BJ (cell line): ENCODE measurements at regions not wholly inside any gene's neighbourhood (a gene's known extent, or its start where the extent isn't known, plus 50 kb on each side); places are given as distances from the start of the nearest gene placed in this dataset.

Source experiments
- CTCF ChIA-PET: fragments of 350-600 bp; formaldehyde crosslinking; extraction: SDS; loops from one replicate; lab custom pipeline; 2021; ENCODE audit warnings: antibody characterized with exemption, inconsistent platforms; lab: Yijun Ruan, JAX
- POLR2A ChIA-PET: fragments of 300-600 bp; sonication (Branson Sonifier 250); formaldehyde crosslinking; extraction: SDS; loops from one replicate; lab custom pipeline; 2021; ENCODE audit warnings: antibody characterized with exemption; lab: Charles Lee
- DNase-seq: peaks from one replicate; pipeline ENCODE4 v3.0.0-alpha.2; 2011; ENCODE audit warnings: low read depth
- H3K27me3 ChIP-seq: 2 replicates; pipeline ENCODE4 v1.6.0; 2011; ENCODE audit warnings: low read length; ENCODE audit not compliant: control insufficient read depth, insufficient read depth
- H3K36me3 ChIP-seq: 2 replicates; pipeline ENCODE4 v1.5.1; 2011; ENCODE audit warnings: low read length; ENCODE audit not compliant: control insufficient read depth, insufficient read depth
- H3K4me3 ChIP-seq: 2 replicates; pipeline ENCODE4 v1.5.1; 2011; ENCODE audit warnings: low read depth, mild to moderate bottlenecking, control low read depth, low read length
- TF ChIP-seq, protein P1 (sequence below): IDR thresholded peaks from 2 replicates; pipeline ENCODE4 v1.5.1; 2011; ENCODE audit warnings: low read depth, mild to moderate bottlenecking, control low read depth, inconsistent platforms, low read length, moderate library complexity; ENCODE audit not compliant: insufficient read depth

- DNase-seq = no peak
- TF ChIP-seq, protein P1, sequence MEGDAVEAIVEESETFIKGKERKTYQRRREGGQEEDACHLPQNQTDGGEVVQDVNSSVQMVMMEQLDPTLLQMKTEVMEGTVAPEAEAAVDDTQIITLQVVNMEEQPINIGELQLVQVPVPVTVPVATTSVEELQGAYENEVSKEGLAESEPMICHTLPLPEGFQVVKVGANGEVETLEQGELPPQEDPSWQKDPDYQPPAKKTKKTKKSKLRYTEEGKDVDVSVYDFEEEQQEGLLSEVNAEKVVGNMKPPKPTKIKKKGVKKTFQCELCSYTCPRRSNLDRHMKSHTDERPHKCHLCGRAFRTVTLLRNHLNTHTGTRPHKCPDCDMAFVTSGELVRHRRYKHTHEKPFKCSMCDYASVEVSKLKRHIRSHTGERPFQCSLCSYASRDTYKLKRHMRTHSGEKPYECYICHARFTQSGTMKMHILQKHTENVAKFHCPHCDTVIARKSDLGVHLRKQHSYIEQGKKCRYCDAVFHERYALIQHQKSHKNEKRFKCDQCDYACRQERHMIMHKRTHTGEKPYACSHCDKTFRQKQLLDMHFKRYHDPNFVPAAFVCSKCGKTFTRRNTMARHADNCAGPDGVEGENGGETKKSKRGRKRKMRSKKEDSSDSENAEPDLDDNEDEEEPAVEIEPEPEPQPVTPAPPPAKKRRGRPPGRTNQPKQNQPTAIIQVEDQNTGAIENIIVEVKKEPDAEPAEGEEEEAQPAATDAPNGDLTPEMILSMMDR = no peak
- Histone ChIP-seq H3K4me3 (no peak overlapping the region), H3K36me3 (no peaks in the 10 kb centered on the region), H3K27me3 (no peaks in the 10 kb centered on the region; the same call in 1 of the 2 replicates)
- ChIA-PET CTCF (no interaction called here), POLR2A (no interaction called here)
Measured at GRCh38 chr9:75210215-75210614, 121.9 kb downstream of the OSTF1 start.

DNA sequence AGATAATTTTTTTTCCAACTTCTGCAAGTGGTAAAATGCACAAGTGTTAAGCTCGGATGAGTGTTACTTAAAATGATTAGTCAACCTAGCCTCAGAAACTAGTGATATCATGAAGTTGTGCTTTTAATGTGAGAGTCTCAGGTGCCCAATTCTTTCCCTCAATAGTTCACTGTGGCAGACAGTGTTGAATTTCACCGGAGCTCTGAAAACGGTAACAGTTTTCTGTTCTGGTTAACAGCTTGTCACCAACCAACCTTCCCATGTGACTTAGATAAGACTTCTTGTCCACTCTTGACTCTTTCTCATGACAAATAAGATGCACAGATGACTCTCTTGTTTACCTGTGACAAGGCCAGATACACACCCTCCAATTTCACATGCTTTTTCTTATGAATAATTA lies 125.5 kb downstream of the OSTF1 start:
- Histone ChIP-seq H3K36me3 (no peaks in the 10 kb centered on the region), H3K27me3 (no peaks in the 10 kb centered on the region; the same call in 1 of the 2 replicates), H3K4me3 (no peak overlapping the region)
- DNase-seq = no peak
- TF ChIP-seq, protein P1 = no peak
- POLR2A ChIA-PET = no interaction called here
- CTCF ChIA-PET = interaction anchor here (0.6 kb wide), 1 partner anchor 13 kb away, joined by 3 read pairs; no protein-coding TSS in a partner anchor

- TF ChIP-seq, protein P1 = no peak
- H3K27me3 ChIP-seq = no peaks in the 10 kb centered on the region
- H3K4me3 ChIP-seq = no peak overlapping the region
- no peak for DNase-seq
- H3K36me3 ChIP-seq = no peaks in the 10 kb centered on the region
- ChIA-PET CTCF (interaction anchor here (1.0 kb wide), 1 partner anchor 12 kb away, joined by 6 read pairs; no protein-coding TSS in a partner anchor), POLR2A (no interaction called here)
Measured at GRCh38 chr9:75226403-75227139, 138.3 kb downstream of the OSTF1 start.

DNA sequence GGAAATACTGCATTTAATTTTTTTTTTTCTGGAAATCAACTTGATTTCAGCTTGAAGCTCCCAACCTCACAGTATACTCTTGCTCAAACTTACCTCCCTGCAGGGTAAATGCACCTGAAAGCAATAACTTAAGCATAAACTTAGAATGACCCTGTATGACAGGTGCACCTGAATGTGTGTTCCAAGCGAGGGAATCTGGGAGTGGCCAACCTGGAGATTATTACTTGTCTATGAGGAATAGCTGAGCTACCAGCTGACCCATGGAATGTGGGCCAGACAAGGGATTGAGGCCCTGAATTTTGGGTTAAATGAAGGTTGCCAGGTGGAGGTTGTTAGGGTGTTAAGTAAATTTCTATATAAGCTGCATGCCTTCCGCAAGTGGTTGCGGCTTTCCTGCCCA lies 140.6 kb downstream of the OSTF1 start:
- ChIA-PET POLR2A (no interaction called here), CTCF (interaction anchor here (1.1 to 1.2 kb wide), 2 partner anchors 9 to 10 kb away, joined by 4 read pairs; no protein-coding TSS in a partner anchor)
- no peak overlapping the region for H3K4me3 ChIP-seq

More for the DNA sequence above, 140.6 kb downstream of the OSTF1 start:
- Histone ChIP-seq H3K27me3 (no peaks in the 10 kb centered on the region), H3K36me3 (no peaks in the 10 kb centered on the region)
- no peak for DNase-seq
- TF ChIP-seq, protein P1 = no peak
